ENCODE measurements at regions not wholly inside any gene's neighbourhood (a gene's known extent, or its start where the extent isn't known, plus 50 kb on each side); places are given as distances from the start of the nearest gene placed in this dataset.

GRCh38 chrX:21158678-21159077, 215.5 kb upstream of the CNKSR2 start:
- DNase-seq (ENCODE audit: low spot score) (no peak), FAIRE-seq (no peak), ATAC-seq (no peak)
- POLR2A ChIA-PET = no interaction called here
- intact Hi-C loops (cut with micrococcal nuclease; ENCODE audit: unreplicated experiment) = no loop called here
- Histone ChIP-seq H3K4me3 (replicated peaks in 1 of 3; ENCODE audit: insufficient read depth in 1 of 3, low read depth in 2 of 3, low read length in 3 of 3) (no peak overlapping the region), H3K36me3 (replicated peaks in 1 of 2; ENCODE audit: control insufficient read depth in 1 of 2, insufficient read depth in 2 of 2, low read length in 2 of 2) (no peaks in the 10 kb centered on the region), H3K27me3 (ENCODE audit: control insufficient read depth in 1 of 2, insufficient read depth in 2 of 2, low read length in 2 of 2) (no peaks in the 10 kb centered on the region), H2AFZ (ENCODE audit: low read length) (no peak overlapping the region), H3K9ac (ENCODE audit: insufficient read depth, low read depth, low read length) (no peak overlapping the region), H3K9me3 (ENCODE audit: low read length) (no peaks in the 10 kb centered on the region), H3K4me2 (ENCODE audit: low read depth, low read length) (no peak overlapping the region), H3K79me2 (ENCODE audit: insufficient read depth, low read length) (no peaks in the 10 kb centered on the region), H3K4me1 (ENCODE audit: insufficient read depth, low read length) (no peaks in the 10 kb centered on the region), H3K27ac (ENCODE audit: extremely low read length, insufficient read depth, low read length) (no peak overlapping the region), H4K20me1 (ENCODE audit: insufficient read depth, low read length) (no peaks in the 10 kb centered on the region)
- CTCF ChIA-PET (ENCODE audit: low intra/inter-chr PET ratio, low total read pairs) = no interaction called here
- in situ Hi-C loops (cut with HindIII; ENCODE audit: extremely low pct_ligation_motif_present, low pct_unique_long_range_greater_than_20kb) = no loop called here
- 4% methylated on average over 4 of the region's 4 CpGs for WGBS (ENCODE audit: low lambda C conversion rate)
- BruUV-seq (replicated peaks) = no TSS peak
- TF ChIP-seq ZNF589 (CRISPR knock-in tag; conservative IDR thresholded peaks at IDR 0.05) (no peak), ZHX2 (IDR thresholded peaks at IDR 0.05; ENCODE audit: low read depth) (no peak), ZHX2 (CRISPR knock-in tag; IDR thresholded peaks at IDR 0.05; ENCODE audit: borderline replicate concordance) (no peak), HIVEP1 (CRISPR knock-in tag; IDR thresholded peaks at IDR 0.05) (no peak), HMG20B (CRISPR knock-in tag; conservative IDR thresholded peaks at IDR 0.05) (no peak), MTERF4 (CRISPR knock-in tag; IDR thresholded peaks at IDR 0.05) (no peak), ARID4A (CRISPR knock-in tag; IDR thresholded peaks at IDR 0.05; ENCODE audit: borderline replicate concordance) (no peak), SSRP1 (CRISPR knock-in tag; IDR thresholded peaks at IDR 0.05) (no peak), DMAP1 (CRISPR knock-in tag; IDR thresholded peaks at IDR 0.05) (no peak), ZBTB1 (CRISPR knock-in tag; IDR thresholded peaks at IDR 0.05; ENCODE audit: borderline replicate concordance) (no peak), ZNF33A (CRISPR knock-in tag; IDR thresholded peaks at IDR 0.05; ENCODE audit: borderline replicate concordance) (no peak), KAT8 (CRISPR knock-in tag; IDR thresholded peaks at IDR 0.05) (no peak), ZC3H13 (CRISPR knock-in tag; IDR thresholded peaks at IDR 0.05) (no peak), MIER3 (CRISPR knock-in tag; IDR thresholded peaks at IDR 0.05; ENCODE audit: borderline replicate concordance) (no peak)

Measured in HepG2 (cell line).